ENCODE measurements at regions not wholly inside any gene's neighbourhood (a gene's known extent, or its start where the extent isn't known, plus 50 kb on each side); places are given as distances from the start of the nearest gene placed in this dataset.

GRCh38 chr4:115759231-115759630 is 645.8 kb upstream of the NDST4 start:
- no peak for TF ChIP-seq EZH2phosphoT487 (IDR thresholded peaks at IDR 0.05; ENCODE audit: insufficient read depth, low read depth)
- TF ChIP-seq EZH2 (IDR thresholded peaks at IDR 0.05; ENCODE audit: insufficient read depth, poor library complexity, severe bottlenecking), result no peak

All from GM23248 (cell line).